PC-9 (cell line): ENCODE measurements at regions not wholly inside any gene's neighbourhood (a gene's known extent, or its start where the extent isn't known, plus 50 kb on each side); places are given as distances from the start of the nearest gene placed in this dataset.

ENCODE experiments used
- EZH2 ChIP-seq: fragments of 200-600 bp; sonication (generic); IDR thresholded peaks from 2 replicates; pipeline ENCODE4 v1.8.0; 2017; ENCODE audit warnings: antibody characterized with exemption, low read depth
- TF ChIP-seq, protein P1 (sequence below): fragments of 200-600 bp; sonication (generic); conservative IDR thresholded peaks from 2 replicates; pipeline ENCODE4 v1.6.1; 2017; ENCODE audit warnings: mixed run types, antibody characterized with exemption, mild to moderate bottlenecking, moderate library complexity

GRCh38 chr2:104518256-104518655, 335.7 kb upstream of the POU3F3 start:
- TF ChIP-seq EZH2 = no peak
- TF ChIP-seq, protein P1, sequence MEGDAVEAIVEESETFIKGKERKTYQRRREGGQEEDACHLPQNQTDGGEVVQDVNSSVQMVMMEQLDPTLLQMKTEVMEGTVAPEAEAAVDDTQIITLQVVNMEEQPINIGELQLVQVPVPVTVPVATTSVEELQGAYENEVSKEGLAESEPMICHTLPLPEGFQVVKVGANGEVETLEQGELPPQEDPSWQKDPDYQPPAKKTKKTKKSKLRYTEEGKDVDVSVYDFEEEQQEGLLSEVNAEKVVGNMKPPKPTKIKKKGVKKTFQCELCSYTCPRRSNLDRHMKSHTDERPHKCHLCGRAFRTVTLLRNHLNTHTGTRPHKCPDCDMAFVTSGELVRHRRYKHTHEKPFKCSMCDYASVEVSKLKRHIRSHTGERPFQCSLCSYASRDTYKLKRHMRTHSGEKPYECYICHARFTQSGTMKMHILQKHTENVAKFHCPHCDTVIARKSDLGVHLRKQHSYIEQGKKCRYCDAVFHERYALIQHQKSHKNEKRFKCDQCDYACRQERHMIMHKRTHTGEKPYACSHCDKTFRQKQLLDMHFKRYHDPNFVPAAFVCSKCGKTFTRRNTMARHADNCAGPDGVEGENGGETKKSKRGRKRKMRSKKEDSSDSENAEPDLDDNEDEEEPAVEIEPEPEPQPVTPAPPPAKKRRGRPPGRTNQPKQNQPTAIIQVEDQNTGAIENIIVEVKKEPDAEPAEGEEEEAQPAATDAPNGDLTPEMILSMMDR = no peak
